Tibial nerve (tissue), 4 donors: ENCODE measurements at regions not wholly inside any gene's neighbourhood (a gene's known extent, or its start where the extent isn't known, plus 50 kb on each side); places are given as distances from the start of the nearest gene placed in this dataset.

Experiments
- DNase-seq, 2 donors: peaks; one replicate each; pipeline ENCODE4 v3.0.0-alpha.2; 2019; ENCODE audit warnings: low spot score in 2 of 2
- H3K27ac ChIP-seq, 4 donors: fragments of 200-600 bp; sonication (generic) in 3 of 4; one replicate each; pipeline ENCODE4 v1.5.1; 2017 to 2019; ENCODE audit warnings: mild to moderate bottlenecking in 1 of 4
- H3K27me3 ChIP-seq, 2 donors: fragments of 200-600 bp; sonication (generic) in 1 of 2; one replicate each; pipeline versions ENCODE4 v1.5.1 to v1.6.0; 2017 to 2019
- H3K36me3 ChIP-seq, 3 donors: fragments of 200-600 bp; sonication (generic); one replicate each; pipeline ENCODE4 v1.5.1; 2018 to 2019
- H3K4me1 ChIP-seq, 4 donors: fragments of 200-600 bp; sonication (generic) in 3 of 4; one replicate each; pipeline ENCODE4 v1.5.1; 2017 to 2019
- H3K4me3 ChIP-seq, 4 donors: fragments of 200-600 bp; sonication (generic) in 3 of 4; one replicate each; pipeline ENCODE4 v1.5.1; 2017 to 2019; ENCODE audit warnings: mild to moderate bottlenecking in 1 of 4, moderate library complexity in 1 of 4
- H3K9me3 ChIP-seq, 4 donors: fragments of 200-600 bp; sonication (generic) in 3 of 4; one replicate each; pipeline ENCODE4 v1.5.1; 2017 to 2019
- CTCF ChIP-seq, 5 experiments: fragments of 200-600 bp in 3 of 5; fragments of 450-650 bp in 2 of 5; sonication (generic) in 3 of 5; IDR thresholded peaks; one replicate each; pipeline ENCODE4 v1.5.1; 2016 to 2019; ENCODE audit warnings: antibody characterized with exemption in 5 of 5, mild to moderate bottlenecking in 3 of 5, moderate library complexity in 2 of 5
- EP300 ChIP-seq, 2 donors: sonication (generic); formaldehyde crosslinking; IDR thresholded peaks; one replicate each; pipeline ENCODE4 v1.6.1; 2017; ENCODE audit warnings: antibody characterized with exemption in 2 of 2, mild to moderate bottlenecking in 1 of 2
- POLR2A ChIP-seq, 2 donors: fragments of 450-650 bp; IDR thresholded peaks; one replicate each; pipeline ENCODE4 v1.6.1; 2017; ENCODE audit warnings: antibody characterized with exemption in 2 of 2, mild to moderate bottlenecking in 2 of 2, moderate library complexity in 2 of 2
- WGBS, 2 donors: methylation state at CpG; one replicate each; pipeline ENCODE4 v1.1.5; 2018; 5-methylcytosine and 5-hydroxymethylcytosine counted together

DNA sequence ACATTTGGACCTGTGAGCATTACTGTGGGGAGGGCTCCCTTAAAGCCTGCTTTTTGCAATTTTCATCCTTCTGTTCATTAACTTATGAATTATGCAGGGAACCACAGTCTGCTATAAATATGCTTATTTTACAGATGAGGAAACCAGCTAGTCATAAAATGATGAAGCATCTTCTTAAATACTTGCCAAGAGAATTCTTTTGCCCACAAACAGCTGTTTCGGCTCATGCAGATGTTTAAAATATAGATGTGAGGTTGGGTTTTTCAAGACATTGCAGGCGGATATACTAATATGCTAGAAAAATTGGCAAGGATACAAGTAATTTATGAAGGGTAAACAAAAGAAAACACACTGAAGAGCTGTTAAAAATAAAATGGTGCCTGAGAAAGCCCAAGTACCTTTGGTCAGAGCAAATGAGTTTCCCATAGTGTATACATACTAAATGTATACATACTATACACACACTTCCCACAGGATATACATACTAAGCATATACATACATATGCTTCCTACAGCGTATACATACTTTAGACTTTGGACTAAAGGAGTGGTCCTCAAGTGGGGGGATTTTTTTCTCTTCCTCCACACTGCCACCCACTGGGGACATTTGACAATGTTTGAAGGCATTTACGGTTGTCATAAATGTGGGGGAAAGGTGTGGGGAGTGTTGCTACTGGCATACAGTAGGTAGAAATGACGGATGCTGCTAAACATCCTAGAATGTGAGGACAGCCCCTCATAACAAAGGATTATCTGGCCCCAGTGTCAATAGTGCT lies 164.9 kb upstream of the CSNK1A1L start:
- Histone ChIP-seq H3K27ac (no peak overlapping the region), H3K4me3 (no peak overlapping the region), H3K36me3 (no peaks in the 10 kb centered on the region), H3K4me1 (no peaks in the 10 kb centered on the region), H3K27me3 (no peaks in the 10 kb centered on the region), H3K9me3 (peaks cover 0 to 7% (median 0%) of the 10 kb centered on the region in 4 donors)
- no peak for TF ChIP-seq CTCF (IDR thresholded peaks at IDR 0.05)
- no peak for TF ChIP-seq EP300 (IDR thresholded peaks at IDR 0.05)
- no peak for TF ChIP-seq POLR2A (IDR thresholded peaks at IDR 0.05)
- DNase-seq: no peak
- WGBS, 2 donors: 86 to 91% methylated on average over 5 of the region's 5 CpGs

GRCh38 chr13:37263871-37264270 lies 158.4 kb upstream of the CSNK1A1L start:
- Histone ChIP-seq H3K4me1 (no peaks in the 10 kb centered on the region), H3K9me3 (peaks cover 0 to 34% (median 0%) of the 10 kb centered on the region in 4 donors), H3K27me3 (no peaks in the 10 kb centered on the region), H3K27ac (no peak overlapping the region), H3K36me3 (no peaks in the 10 kb centered on the region), H3K4me3 (no peak overlapping the region)
- TF ChIP-seq CTCF (IDR thresholded peaks at IDR 0.05): no peak
- no peak for TF ChIP-seq EP300 (IDR thresholded peaks at IDR 0.05)
- no peak for TF ChIP-seq POLR2A (IDR thresholded peaks at IDR 0.05)
- WGBS, 2 donors: 50 to 57% methylated on average over 2 of the region's 2 CpGs
- DNase-seq: no peak

DNA sequence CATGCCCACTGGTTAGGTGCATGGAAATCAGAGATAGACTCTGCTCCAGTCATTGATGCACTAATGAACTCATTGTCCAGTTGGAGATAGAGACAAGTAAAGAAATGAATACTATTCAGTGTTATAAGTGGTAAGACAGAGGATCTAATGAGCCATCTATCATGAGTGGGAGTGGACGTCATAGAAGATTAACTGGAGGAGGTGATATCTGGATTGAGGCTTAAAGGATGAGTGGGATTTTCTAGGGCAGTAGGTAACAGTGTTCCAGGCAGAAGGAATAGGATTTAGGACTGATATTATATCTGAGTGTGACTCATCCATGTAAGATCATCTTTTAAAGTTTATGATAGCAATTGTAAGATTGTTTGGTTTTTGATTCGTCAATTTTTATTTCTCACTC lies 152.2 kb upstream of the CSNK1A1L start:
- Histone ChIP-seq H3K4me1 (no peaks in the 10 kb centered on the region), H3K27ac (no peak overlapping the region), H3K27me3 (no peaks in the 10 kb centered on the region), H3K36me3 (no peaks in the 10 kb centered on the region), H3K9me3 (peaks cover 0 to 36% (median 0%) of the 10 kb centered on the region in 4 donors), H3K4me3 (no peak overlapping the region)
- WGBS, 2 donors: 86 to 94% methylated on average over 2 of the region's 2 CpGs
- TF ChIP-seq CTCF (IDR thresholded peaks at IDR 0.05): no peak
- TF ChIP-seq EP300 (IDR thresholded peaks at IDR 0.05): no peak
- no peak for TF ChIP-seq POLR2A (IDR thresholded peaks at IDR 0.05)
- no peak for DNase-seq

DNA sequence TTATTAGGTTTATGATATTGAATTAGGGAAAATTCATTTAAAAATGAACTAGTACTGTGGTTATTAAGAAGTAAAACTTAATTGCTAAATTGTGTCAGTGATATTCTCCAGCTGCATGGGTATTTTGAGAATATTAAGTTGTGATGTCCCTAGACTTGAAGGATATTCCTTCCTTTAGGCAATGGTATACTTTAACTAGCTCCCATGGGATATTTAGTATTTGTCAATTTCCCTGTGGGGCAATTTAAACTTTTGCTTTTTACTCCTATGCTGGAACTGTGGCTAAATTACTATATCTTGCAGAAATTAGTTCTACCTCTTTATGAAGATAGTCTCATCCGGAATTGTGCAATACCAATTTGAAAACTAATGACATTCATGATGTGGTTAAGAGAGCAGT lies 151.6 kb upstream of the CSNK1A1L start:
- H3K4me3 ChIP-seq: no peak overlapping the region
- no peaks in the 10 kb centered on the region for H3K36me3 ChIP-seq
- H3K27ac ChIP-seq: no peak overlapping the region
- WGBS, 2 donors: 97 to 98% methylated on average over 1 of the region's 1 CpG
- no peak for TF ChIP-seq POLR2A (IDR thresholded peaks at IDR 0.05)
- TF ChIP-seq EP300 (IDR thresholded peaks at IDR 0.05): no peak
- TF ChIP-seq CTCF (IDR thresholded peaks at IDR 0.05): no peak
- H3K4me1 ChIP-seq: no peaks in the 10 kb centered on the region
- H3K27me3 ChIP-seq: no peaks in the 10 kb centered on the region
- H3K9me3 ChIP-seq: peaks cover 0 to 29% (median 0%) of the 10 kb centered on the region in 4 donors
- no peak for DNase-seq

DNA sequence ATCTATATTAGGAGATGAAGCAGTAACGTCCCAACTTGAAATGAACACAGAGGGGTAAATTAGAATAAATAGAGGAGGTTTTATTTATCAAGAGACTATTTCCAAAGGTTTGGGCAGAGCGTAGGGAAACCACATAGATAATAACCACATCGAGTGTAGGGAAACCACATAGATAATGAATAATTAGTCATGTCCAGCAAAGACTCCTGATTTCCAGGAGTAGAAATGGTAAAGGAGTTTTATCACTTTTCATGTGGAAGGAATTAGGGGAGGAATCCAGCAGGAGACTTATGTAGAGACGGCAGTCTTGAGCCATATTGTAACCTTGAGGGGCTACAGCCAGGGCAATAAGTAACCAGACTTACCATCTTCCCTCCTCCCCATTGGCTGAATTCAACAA lies 136.3 kb upstream of the CSNK1A1L start:
- Histone ChIP-seq H3K4me3 (no peak overlapping the region), H3K36me3 (no peaks in the 10 kb centered on the region), H3K4me1 (no peaks in the 10 kb centered on the region), H3K9me3 (peaks cover 0 to 14% (median 0%) of the 10 kb centered on the region in 4 donors), H3K27ac (no peak overlapping the region), H3K27me3 (no peaks in the 10 kb centered on the region)
- TF ChIP-seq EP300 (IDR thresholded peaks at IDR 0.05): no peak
- TF ChIP-seq CTCF (IDR thresholded peaks at IDR 0.05): no peak
- TF ChIP-seq POLR2A (IDR thresholded peaks at IDR 0.05): no peak
- DNase-seq: no peak
- 69 to 89% methylated on average over 4 of the region's 4 CpGs for WGBS, 2 donors
